ENCODE measurements at regions not wholly inside any gene's neighbourhood (a gene's known extent, or its start where the extent isn't known, plus 50 kb on each side); places are given as distances from the start of the nearest gene placed in this dataset.
"Not testable (repeated sequence)": the region's sequence is repeated elsewhere in the genome, so short reads cannot be mapped to it uniquely, and the experiment has no call there.

DNA sequence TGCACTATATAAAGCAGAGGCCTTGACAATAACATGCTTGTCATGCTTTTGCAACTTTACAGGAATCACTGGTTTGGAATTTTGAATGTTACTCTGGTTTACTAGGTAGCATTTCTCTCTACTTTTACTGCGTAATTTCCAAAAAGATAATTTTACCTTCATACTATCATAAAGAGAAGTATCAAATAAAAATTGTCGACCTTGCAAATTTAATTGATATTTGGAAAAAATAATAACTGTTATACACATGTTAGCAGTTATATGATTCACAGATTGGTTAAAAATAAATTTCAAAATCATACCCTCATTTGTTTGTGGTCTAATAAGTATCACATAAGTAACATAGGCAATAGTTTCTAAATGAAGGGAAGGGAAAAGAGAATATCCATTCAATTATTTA, 228.5 kb upstream of the CACNA2D1 start:
- TF ChIP-seq, protein P1, sequence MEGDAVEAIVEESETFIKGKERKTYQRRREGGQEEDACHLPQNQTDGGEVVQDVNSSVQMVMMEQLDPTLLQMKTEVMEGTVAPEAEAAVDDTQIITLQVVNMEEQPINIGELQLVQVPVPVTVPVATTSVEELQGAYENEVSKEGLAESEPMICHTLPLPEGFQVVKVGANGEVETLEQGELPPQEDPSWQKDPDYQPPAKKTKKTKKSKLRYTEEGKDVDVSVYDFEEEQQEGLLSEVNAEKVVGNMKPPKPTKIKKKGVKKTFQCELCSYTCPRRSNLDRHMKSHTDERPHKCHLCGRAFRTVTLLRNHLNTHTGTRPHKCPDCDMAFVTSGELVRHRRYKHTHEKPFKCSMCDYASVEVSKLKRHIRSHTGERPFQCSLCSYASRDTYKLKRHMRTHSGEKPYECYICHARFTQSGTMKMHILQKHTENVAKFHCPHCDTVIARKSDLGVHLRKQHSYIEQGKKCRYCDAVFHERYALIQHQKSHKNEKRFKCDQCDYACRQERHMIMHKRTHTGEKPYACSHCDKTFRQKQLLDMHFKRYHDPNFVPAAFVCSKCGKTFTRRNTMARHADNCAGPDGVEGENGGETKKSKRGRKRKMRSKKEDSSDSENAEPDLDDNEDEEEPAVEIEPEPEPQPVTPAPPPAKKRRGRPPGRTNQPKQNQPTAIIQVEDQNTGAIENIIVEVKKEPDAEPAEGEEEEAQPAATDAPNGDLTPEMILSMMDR (conservative IDR thresholded peaks at IDR 0.05; ENCODE audit: low read depth, low read length): no peak
- DNase-seq (ENCODE audit: low read depth): no peak
- no peak overlapping the region for H3K4me3 ChIP-seq (ENCODE audit: low read length)

- H3K4me3 ChIP-seq (ENCODE audit: low read length): no peak overlapping the region
- DNase-seq (ENCODE audit: low read depth): no peak
- TF ChIP-seq, protein P1 (conservative IDR thresholded peaks at IDR 0.05; ENCODE audit: low read depth, low read length): no peak
Observed at GRCh38 chr7:82669141-82669540, 225.6 kb upstream of the CACNA2D1 start.

- TF ChIP-seq, protein P1 (conservative IDR thresholded peaks at IDR 0.05; ENCODE audit: low read depth, low read length): no peak
- DNase-seq (ENCODE audit: low read depth): no peak
- H3K4me3 ChIP-seq (ENCODE audit: low read length): no peak overlapping the region
Observed at GRCh38 chr7:82668676-82669075, 225.1 kb upstream of the CACNA2D1 start.

DNA sequence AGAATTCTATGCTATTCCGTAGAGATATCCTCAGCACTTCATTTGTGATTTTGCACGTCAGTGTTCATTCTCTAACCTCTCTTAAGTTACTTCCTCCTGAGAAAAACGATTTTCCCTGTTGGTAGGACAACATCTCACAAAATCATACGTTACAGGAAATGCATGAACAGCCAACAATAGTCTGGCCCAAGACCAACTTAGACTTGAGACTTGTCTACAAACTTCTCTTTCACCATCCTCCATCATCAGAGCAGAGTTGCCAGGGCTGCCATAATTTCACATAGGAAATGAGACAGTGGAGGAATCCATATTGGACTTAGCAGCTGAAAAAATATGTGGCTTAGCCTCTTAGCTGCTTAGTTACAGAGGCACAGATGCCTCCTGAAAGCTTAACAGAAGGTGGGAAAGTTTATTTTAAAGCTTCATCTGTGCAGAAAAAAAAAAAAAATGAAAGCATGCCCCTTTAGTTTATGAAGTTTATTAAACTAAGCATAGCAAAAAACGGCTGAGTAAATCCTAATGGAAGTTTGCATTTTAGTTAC, 222.5 kb upstream of the CACNA2D1 start:
- no peak for DNase-seq (ENCODE audit: low read depth)
- TF ChIP-seq, protein P1 (conservative IDR thresholded peaks at IDR 0.05; ENCODE audit: low read depth, low read length): no peak

DNA sequence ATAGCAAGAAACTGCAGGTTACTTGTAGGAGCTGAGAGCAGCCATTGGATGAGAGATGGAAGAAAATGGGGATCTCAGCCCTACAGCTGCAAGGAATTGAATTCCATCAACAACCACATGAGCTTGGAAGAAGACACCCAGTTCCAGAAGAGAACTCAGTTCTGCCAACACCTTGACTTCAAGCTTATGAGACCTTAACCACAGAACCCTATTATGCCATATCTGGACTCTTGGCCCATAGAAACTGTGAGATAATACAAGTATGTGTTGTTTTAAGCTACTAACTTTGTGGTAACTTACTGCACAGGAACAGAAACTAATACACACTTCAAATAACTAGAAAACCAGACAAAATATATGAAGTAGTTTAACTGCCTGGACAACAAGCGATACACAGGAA, 212.4 kb upstream of the CACNA2D1 start:
- DNase-seq (ENCODE audit: low read depth): no peak
- TF ChIP-seq, protein P1 (conservative IDR thresholded peaks at IDR 0.05; ENCODE audit: low read depth, low read length): no peak
- H3K4me3 ChIP-seq (ENCODE audit: low read length): no peak overlapping the region

More for the DNA sequence above, 222.5 kb upstream of the CACNA2D1 start:
- H3K4me3 ChIP-seq (ENCODE audit: low read length): no peak overlapping the region

DNA sequence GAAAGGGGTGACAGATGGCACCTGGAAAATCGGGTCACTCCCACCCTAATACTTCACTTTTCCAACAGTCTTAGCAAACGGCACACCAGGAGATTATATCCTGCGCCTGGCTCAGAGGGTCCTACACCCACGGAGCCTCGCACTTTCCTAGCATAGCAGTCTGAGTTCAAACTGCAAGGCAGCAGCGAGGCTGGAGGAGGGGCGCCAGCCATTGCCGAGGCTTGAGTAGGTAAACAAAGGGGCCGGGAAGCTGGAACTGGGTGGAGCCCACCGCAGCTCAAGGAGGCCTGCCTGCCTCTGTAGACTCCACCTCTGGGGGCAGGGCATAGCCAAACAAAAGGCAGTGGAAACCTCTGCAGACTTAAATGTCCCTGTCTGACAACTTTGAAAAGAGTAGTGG, 206.5 kb upstream of the CACNA2D1 start:
- DNase-seq (ENCODE audit: low read depth); H3K4me3 ChIP-seq (ENCODE audit: low read length): not testable (repeated sequence)

- no peak for DNase-seq (ENCODE audit: low read depth)
- TF ChIP-seq, protein P1 (conservative IDR thresholded peaks at IDR 0.05; ENCODE audit: low read depth, low read length): no peak
- H3K4me3 ChIP-seq (ENCODE audit: low read length): no peak overlapping the region
Observed at GRCh38 chr7:82633592-82633991, 190.0 kb upstream of the CACNA2D1 start.

DNA sequence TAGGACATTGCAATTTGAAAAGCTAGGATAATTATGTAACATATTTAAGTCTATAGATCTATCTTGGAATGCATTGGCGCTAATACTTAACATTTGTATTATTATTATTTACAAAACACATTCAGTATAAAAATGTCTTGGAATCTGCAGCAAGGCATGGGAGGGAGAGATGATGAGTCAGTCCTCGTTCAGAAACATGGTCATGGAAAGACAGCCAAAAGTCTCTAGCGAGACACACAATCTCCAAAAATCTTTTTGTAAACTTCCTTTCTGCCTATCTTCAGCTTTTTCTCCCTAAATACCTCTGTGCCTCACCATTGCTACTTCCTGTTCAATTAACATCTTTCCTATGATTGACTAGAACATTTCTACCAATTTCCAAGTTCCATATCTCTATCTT, 188.4 kb upstream of the CACNA2D1 start:
- H3K4me3 ChIP-seq (ENCODE audit: low read length): no peak overlapping the region
- TF ChIP-seq, protein P1 (conservative IDR thresholded peaks at IDR 0.05; ENCODE audit: low read depth, low read length): no peak

More for the DNA sequence above, 188.4 kb upstream of the CACNA2D1 start:
- no peak for DNase-seq (ENCODE audit: low read depth)
